NCI-H526 (cell line): ENCODE measurements at regions not wholly inside any gene's neighbourhood (a gene's known extent, or its start where the extent isn't known, plus 50 kb on each side); places are given as distances from the start of the nearest gene placed in this dataset.

Source experiments
- DNase-seq, 2 experiments: peaks; one replicate each; lab custom pipeline; 2025; lab: John Stamatoyannopoulos, UW

DNA sequence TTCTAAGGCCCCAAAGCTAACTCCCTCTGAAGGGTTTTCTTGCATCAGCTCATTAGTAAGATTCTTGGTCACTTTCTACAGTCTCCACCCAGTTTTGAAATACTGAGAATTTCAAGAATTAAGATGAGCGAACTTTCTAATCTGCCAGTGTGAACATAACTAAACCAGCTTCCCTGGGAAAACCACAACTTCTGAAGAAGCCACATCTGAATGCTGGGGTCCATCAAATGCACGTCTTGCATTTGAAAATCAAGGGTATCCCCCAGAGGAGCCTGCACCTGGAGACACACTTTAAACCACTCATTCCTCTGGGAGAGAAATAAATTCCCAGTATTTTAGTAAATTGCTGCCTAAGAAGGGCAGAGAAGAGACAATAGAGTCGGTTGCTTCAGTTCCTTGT is 292.1 kb upstream of the CDH4 start:
- DNase-seq = no peak

DNA sequence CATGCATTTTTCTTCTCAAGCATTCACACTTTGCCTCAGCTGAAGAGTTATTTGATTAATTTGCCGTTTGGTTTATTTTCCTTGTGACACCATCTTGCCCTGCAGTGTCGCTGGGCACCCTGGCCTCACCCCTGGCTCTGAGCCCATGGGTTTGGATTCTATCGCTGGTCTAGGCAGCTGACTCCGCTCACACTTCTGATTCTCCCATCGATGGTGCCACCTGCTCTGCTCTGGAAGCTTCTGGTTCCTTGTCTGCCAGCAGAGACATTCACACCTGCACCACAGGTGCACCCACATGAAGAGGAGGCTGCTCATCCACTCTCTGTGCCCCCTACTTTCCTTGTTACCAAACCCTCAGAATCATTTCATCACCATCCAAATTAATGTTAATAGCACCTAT is 291.6 kb upstream of the CDH4 start:
- no peak for DNase-seq

DNA sequence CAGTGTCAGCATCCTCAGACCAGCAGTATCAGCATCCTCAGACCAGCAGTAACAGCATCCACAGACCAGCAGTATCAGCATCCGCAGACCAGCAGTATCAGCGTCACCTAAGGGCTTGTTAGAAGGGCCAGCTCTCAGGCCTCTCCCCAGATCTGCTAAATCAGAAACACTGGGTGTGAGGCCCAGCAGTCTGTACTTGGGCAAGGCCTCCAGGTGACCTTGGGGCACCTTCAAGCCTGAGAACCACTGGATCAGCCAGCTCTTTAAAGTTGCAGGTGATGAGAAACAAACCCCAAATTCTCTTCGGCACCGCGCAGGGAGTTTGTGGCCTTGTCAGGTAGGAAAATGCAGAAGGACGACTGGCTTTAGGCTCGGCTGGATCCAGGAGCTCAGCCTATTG is 290.5 kb upstream of the CDH4 start:
- no peak for DNase-seq

DNA sequence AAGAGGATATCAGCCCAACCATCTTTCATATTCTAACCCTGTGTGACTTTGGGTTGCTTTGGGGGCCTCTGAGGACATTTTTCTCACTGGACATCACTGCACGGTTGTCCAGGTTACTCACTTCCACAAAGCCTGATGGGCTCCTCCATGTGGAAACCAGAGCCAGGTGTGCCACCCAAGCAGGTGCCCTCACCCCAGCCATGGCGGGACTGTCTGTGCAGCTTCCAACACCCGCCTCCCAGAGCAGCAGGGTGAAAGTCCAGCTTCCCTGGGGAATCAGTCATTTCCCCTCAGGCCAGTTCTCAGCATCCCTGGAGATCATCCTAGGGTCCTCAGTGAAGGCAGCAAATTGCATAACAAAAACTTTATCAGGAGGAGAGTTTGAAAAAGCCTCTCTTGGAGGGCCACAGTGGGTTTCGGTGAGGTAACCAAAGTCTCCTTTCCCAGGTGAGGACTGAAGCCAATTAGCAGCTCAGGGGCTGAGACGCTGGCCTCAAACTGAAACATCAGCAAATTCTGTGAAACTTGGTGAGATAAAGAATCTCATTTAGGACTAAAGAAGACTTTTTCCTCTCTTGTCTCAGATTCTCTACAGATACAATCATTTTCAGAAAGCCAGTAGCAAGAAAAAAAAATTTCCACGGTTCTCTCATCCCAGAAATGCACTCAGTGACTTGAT is 289.6 kb upstream of the CDH4 start:
- DNase-seq = no peak

DNA sequence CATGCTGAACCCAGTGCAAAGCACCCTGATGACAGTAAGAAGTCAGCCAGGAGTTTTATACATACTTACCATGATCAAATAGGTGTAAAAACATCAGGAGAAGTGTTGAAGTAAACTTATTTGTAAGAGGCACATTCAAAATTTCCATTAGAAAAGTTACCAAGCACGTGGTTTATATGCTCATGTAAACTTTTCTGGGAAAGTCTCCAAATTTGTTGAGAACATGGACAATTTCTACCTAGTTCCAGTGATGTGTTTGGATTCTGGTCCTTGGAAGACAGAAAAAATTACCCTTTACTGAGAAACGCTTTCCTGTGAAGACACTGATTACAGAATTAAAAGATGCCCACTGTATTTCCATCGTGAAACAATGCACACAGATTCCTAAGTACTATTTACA is 288.9 kb upstream of the CDH4 start:
- no peak for DNase-seq

DNA sequence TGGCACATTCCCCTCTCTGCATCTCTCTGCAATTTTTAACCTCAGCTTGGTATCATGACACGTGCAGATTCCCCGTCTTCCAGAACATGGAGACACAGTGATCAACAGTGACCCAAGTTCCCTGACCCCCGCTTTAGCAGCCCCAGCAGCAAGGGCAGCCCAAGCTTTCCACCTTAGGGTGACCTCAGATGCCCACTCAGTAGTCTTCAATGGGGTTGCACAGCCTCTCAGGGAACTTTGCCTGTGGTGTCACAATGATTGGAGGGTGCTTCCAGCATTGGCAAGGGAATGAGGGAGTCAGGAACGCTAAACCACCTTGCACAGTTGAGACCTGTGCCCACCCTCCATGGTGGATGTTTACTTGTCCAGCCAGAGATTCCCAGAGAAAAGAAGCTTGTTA is 287.1 kb upstream of the CDH4 start:
- no peak for DNase-seq

DNA sequence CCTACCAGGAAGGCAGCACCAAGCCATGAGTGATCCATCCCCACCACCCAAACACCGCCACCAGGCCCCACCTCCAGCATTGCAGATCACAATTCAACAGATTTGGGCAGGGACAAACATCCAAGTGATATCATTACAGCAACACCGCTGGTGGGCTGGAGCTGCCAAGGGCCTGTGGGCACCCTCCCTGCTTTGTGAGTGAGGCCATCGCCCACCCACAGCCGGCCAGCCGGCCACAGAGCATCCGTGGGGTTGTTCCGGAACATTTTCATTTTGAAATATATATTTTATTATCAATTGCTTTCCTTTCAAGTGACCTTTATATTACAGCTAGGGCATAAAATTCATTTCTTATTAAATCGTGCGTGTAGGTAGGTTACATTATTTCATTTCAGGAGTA is 286.0 kb upstream of the CDH4 start:
- no peak for DNase-seq

DNA sequence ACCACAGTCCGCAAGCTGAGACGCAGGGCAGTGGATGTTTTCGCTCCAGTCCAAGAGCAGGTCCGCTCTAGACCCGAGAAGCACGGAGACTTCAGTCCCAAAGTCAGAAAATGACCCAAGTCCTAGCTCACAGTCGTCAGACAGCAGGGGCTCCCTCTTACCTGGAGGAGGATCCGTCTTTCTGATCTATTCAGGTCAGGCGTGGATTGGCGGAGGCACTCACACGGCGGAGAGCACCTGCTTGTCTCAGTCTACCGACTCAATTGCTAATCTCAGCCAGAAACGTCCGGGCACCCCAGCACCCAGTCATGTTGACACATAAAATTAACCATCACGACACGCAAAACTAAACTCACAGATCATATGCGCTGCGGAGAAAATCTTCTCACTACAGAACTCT is 285.3 kb upstream of the CDH4 start:
- no peak for DNase-seq

DNA sequence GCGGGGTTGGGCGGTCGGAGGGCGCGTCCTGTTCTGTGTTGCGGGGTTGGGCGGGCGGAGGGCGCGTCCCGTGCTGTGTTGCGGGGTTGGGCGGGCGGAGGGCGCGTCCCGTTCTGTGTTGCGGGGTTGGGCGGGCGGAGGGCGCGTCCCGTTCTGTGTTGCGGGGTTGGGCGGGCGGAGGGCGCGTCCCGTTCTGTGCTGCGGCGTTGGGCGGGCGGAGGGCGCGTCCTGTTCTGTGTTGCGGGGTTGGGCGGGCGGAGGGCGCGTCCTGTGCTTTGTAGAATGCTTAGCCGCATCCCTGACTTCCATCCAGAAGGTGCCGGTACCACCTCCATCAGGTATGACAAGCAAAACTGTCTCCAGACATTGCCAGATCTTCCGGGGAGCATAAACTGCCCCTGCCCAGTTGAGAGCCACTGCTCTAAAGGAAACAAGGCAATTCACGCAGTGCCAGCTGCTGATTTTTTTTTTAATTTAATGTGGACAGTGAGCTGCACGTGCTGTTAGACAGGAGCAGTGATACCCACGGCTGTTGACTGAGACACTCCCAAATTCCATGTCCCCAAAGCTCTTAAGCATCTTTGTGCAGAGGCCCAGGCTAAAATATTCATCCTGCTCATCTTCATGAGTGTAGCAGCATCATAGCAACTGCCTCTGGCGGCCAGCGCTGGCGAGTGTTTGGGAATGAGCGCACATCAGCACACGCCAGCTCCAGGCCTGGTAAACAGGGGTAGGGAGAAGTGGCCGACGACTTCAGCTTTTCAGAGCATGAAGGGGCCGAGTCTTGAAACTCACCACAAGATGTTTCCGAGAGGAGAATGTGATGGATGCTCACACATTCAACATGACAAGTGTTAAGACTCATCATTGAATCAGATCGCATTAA is 284.4 kb upstream of the CDH4 start:
- no peak for DNase-seq

DNA sequence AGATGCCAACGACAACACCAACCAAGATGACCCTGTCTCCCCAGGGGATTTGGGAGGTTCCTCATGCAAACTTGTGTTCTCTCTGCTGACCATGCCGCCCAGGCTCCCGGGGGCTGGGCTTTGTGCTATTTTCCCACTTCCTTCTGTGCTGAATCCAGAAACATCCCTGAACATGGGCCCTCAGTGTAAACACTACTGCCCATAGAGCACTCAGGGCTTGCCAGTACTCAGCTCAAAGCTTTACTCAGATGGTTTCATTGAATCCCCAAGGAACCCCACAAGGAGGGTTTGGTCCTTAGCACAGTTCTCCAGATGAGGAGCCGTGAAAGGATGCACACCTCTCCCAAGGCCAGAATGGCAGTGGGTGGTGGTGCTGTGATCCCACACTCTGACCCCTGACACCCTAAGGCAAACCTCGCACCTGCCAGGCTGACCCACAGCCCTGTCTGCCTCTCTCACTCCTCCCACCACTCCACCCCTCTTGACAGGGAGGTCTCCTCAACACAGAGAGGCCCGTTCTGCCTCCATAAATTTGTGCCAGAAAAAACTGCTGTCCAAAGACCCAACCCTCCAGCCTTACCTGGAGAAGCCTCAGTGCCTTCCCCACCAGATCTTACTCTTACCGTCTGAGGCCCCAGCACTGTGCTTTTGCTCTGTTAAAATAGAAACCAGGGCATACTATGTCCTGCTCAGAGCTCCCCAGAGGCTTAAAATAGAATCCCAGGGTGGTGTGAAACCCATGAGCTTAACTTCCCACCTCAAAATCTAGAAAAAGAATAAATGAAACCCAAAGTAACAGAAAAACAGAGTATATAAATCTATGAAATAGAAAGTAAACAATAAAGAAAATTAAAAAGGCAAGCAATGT is 283.0 kb upstream of the CDH4 start:
- DNase-seq = no peak

DNA sequence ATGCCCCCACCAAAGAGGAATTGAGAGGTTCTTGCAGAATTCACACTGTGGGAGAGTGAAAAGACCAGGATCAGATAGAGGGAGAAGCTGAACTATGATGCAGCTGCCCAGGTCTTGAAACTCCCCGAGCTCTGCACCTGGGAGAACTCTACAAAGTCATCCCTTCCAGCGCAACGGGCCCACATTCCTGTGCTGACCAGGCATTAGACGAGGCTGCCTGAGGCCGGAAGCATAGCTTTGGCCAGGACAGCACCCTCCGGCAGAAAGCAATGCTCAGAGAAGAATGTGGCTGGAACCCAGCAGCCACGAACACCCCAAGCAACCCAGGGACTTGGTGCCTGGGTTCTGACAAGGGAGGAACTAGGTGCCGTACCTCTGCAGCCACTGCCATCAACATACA is 281.5 kb upstream of the CDH4 start:
- DNase-seq = no peak

DNA sequence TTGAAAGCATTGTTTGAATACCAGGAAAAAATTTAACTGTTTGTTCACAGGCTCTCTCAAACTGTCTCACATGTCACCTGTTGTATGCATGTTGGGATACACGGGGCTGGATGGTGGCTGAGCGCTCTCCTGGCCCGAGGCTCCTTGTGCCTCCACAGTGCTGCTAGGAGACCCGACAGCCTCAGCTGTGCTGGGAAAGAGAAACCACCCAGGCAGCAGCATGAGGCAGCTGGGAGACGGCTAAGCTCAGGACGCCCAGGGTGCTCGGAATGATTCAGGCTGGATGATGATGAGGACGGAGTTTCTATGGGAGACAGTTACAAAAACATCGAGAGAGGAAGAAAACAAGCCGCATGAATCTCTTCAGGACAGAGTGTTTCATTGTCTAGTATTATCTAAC is 278.0 kb upstream of the CDH4 start:
- DNase-seq = no peak

DNA sequence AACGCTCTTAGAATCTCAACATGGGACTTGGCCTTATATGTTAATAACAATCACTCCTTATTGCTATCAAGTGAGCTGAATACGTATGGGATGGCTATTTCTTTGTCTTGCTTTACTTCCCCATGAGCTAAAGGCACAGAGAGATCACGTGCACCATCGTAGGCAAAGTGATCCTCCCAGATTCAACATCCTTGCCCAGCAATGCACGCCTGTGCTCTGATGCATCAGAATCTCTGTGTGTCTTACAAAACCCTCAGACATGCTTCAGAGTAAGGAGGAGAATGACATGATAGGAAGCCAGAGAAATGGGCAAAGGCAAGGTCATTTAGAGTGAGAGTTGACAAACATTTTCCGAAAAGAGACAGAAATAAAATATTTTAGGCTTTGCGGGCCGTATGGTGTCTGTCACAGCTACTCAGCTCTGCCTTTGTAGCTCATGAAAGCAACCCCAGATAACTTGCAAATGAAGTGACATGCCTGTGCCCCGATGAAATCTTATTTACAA is 277.6 kb upstream of the CDH4 start:
- DNase-seq = no peak

DNA sequence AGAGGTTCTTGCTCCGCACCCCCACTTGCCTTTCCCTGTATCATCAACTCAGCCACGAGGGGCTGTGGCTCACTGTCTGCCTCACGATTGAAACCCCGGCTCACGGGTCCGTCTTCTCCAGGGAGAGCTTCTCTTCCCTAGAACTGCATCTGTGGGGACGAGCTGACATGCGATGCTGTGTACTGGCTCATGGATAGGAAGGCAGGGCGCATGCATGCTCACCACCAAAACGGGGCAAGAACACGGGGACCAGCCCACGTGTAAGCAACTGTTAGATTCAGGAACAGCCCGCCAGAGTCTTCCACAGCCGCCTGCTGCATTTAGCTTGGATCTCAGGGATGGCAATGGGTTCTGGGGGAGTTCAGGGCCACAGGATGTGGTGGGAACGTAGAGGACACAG is 275.9 kb upstream of the CDH4 start:
- DNase-seq = no peak

DNA sequence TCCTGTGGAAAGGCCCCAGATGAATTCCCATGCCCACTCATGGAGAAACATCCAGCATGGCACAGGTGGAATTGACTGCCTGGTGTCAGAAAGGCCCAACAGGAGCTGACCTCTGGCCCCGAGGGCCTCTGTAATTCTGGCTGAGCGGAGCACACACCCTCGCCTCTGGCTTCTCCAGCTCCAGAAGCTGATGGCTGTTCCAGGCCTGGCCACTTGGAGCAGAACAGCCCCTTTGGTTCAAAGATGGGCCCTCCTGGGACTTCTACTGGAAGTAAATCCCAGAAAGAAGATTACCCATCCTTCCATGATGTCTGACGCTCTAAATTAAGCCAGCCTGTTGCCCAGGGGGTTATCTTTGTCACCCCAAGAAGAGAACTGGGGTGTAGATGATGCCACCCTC is 275.1 kb upstream of the CDH4 start:
- no peak for DNase-seq

DNA sequence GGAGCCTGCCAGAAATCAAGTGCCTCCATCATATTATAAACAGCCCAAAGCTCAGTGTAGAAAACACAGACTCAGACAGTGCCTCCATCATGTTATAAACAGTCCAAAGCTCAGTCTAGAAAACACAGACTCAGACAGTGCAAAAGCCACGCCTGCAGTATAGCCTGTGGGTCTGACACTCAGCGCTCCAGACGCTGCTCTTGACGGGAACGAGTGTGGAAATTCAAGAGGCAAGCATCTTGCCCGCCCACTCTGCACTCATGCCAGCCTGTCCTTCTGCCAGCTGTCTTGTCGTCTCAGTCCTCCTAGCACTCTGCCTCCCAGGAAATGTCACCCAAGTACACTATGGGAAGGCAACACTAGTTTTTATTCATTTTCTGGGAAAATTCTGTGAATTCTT is 274.2 kb upstream of the CDH4 start:
- no peak for DNase-seq

DNA sequence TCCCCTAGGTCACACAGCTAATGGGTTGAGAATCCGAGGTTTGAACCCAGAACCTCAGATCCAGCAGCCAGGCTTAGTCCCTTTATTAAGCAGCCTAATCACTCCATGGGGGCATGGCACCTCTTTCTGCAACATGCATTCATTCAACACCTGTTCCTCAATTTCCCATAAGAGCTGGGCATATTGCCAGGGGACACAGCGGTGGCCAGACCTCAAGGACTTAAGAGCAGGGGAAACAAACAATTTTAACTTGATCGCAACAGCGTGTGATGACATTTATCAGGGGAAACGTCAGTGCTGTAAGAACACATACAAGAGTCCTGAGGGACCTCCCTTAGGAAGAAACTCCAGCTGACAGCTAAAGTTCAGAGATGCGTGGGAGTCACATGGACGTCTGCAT is 267.4 kb upstream of the CDH4 start:
- DNase-seq = no peak

DNA sequence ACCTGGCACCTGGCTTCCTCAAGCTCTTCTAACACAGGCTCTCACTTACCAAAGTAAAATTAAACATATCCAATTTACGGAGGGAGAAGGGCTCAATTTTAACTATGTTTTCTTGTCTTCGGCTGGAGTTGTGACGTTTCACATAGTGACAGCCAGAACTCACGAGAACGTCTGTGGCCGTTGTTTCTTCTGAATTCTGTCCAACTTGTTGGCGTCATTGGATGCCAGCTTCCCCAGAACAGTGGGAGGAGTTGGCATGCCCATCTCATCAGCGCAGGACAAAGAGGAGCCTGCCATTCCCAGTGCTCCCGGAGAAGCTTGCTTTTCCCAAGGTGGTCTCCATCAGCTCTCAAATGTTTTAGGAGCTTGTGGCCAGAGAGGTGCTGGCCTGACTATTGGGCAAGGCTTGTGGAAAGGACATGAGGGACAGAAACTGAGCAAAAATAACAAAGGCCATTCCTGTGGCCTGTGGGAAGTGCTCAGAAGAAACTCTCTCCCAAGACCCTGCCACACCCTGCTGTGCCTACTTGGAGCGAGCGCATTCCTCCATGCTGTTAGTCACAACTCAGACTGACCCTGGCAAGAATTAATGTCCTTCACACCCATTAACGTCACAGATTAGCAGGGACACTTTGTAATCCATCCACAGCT is 265.4 kb upstream of the CDH4 start:
- DNase-seq = no peak

DNA sequence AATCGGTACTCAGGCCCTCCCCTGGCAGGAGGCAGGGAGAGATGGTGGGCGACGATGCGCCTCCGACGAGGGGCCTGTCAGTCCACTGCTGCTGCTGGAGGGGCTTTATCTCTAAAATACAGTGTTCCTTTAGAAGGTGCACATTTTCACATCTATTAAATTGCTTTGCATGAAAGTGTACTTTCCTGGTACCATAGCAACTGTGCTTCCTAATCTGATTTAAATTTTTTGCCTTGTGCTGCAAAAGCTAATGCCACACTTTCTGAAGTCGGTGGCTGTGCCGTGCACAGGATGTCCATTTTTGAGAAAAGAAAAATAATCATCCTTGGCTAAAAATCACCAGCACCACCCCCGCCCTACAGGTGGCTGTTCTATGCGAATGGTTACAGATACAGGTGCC is 262.0 kb upstream of the CDH4 start:
- no peak for DNase-seq

DNA sequence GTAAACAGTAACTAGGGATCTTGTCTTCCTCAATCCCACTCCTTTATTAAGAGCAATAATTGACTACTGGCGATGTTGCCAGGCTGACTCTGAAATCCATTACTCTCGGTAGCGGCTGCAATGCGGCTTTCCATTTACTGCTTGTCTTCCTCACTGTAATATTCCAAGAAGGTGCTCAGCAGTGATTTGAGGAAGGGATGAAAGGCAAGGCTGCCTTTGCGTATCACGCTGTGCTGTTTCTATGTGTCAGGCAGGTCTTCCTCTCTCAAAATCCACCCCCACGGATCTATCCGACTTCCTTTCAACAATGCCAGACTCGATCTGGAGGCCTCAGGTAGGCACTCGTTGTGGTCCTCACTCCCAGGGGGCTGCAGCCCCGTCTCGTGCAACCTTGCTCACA is 261.4 kb upstream of the CDH4 start:
- DNase-seq = no peak

DNA sequence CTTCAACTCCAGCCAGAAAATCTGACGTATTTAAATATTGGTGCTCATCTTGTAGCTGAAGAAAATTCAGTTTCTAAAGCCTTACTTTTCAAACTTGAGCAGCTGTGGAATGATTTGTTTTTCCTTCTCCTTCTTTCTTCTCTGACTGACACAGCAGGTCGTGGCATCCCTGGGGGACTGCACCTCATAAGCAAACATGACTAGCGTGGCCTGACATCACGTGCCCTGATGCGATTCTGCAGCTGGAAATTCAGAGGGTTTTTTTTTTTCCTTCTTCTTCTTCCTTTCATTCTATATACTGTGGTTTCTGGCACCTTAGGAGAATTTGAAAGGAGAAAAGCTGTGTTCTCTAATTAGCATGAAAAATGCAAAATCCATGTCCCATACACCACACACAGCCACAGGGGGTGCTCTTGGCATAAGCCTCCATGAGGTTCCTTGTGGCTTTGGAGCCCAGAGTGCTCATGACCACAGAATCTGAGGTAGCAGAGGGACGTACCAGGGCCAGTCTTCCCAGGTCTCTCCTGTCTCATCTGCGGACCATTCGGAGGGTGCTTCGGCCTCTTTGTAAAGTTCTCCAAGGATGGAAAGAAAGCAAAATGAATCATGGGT is 258.5 kb upstream of the CDH4 start:
- DNase-seq = peak; percentile 23 to 75

DNA sequence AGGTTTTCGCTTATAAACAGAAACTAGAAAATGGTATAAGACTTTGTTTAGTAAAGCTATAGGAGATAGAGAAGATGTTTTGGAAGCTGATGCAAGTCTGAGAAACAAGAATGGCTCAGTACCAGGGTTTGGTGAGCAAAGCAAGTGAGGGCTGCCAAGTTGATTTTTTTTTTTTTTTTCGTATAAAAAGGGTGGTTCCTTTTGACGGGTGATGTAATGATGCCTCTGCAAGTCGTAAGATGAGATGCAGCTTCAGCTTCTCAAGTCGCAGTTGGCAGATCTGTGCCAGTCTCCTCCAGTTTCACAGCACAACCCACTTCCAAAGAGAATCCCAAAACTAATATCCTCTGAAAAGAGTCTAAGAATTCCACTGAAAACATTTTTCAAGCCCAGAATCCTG is 252.8 kb upstream of the CDH4 start:
- DNase-seq = no peak
